ENCODE measurements at regions not wholly inside any gene's neighbourhood (a gene's known extent, or its start where the extent isn't known, plus 50 kb on each side); places are given as distances from the start of the nearest gene placed in this dataset.

- Histone ChIP-seq H3K27ac (ENCODE audit: low read depth, low read length, poor library complexity, severe bottlenecking) (no peak overlapping the region), H3K36me3 (ENCODE audit: insufficient read depth, low read length) (no peaks in the 10 kb centered on the region), H4K20me1 (ENCODE audit: insufficient read depth, low read length) (no peaks in the 10 kb centered on the region), H3K9me2 (ENCODE audit: insufficient read depth, low read length) (no peaks in the 10 kb centered on the region), H3K4me2 (ENCODE audit: low read length) (no peak overlapping the region), H2AFZ (ENCODE audit: low read length) (no peak overlapping the region), H3K4me1 (ENCODE audit: insufficient read depth, low read length, poor library complexity, severe bottlenecking) (no peaks in the 10 kb centered on the region), H3K9me3 (ENCODE audit: low read length) (no peaks in the 10 kb centered on the region), H3K4me3 (ENCODE audit: low read depth, low read length, poor library complexity, severe bottlenecking) (no peak overlapping the region), H3K79me2 (ENCODE audit: insufficient read depth, low read depth, low read length) (no peaks in the 10 kb centered on the region)
- no TSS peak for BruUV-seq (replicated peaks)
- ChIA-PET CTCF (ENCODE audit: unreplicated experiment) (no interaction called here), POLR2A (no interaction called here)
- TF ChIP-seq, protein P1, sequence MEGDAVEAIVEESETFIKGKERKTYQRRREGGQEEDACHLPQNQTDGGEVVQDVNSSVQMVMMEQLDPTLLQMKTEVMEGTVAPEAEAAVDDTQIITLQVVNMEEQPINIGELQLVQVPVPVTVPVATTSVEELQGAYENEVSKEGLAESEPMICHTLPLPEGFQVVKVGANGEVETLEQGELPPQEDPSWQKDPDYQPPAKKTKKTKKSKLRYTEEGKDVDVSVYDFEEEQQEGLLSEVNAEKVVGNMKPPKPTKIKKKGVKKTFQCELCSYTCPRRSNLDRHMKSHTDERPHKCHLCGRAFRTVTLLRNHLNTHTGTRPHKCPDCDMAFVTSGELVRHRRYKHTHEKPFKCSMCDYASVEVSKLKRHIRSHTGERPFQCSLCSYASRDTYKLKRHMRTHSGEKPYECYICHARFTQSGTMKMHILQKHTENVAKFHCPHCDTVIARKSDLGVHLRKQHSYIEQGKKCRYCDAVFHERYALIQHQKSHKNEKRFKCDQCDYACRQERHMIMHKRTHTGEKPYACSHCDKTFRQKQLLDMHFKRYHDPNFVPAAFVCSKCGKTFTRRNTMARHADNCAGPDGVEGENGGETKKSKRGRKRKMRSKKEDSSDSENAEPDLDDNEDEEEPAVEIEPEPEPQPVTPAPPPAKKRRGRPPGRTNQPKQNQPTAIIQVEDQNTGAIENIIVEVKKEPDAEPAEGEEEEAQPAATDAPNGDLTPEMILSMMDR (conservative IDR thresholded peaks at IDR 0.05; ENCODE audit: low read length): no peak
- TF ChIP-seq EZH2phosphoT487 (IDR thresholded peaks at IDR 0.05; ENCODE audit: borderline replicate concordance, low read depth, low read length): no peak
- intact Hi-C loops (cut with micrococcal nuclease; ENCODE audit: unreplicated experiment): no loop called here
- DNase-seq (ENCODE audit: low spot score): no peak
Measured at GRCh38 chr11:22006901-22007300, 186.0 kb upstream of the ANO5 start.

DNA sequence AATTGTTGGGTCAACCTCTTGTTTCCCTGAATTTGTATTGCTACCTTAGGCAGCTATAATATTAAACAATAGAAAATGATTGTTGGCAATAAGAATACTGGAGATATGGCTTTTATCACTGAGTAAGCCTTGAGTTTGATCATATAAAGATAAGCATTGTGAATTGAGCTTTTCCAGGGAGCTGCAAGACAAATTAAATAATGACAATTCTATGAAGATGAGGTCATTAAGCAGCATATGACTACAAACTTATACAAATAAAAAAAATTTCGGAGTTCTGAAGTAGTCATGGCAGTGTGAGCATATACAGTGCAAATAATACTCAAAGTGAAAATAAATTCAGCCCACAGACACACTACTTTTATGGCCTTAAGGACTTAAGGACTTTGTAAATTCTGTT, 161.1 kb upstream of the ANO5 start:
- H3K4me2 ChIP-seq (ENCODE audit: low read length): no peak overlapping the region
- H4K20me1 ChIP-seq (ENCODE audit: insufficient read depth, low read length): no peaks in the 10 kb centered on the region
- no TSS peak for BruUV-seq (replicated peaks)
- no peak overlapping the region for H3K27ac ChIP-seq (ENCODE audit: low read depth, low read length, poor library complexity, severe bottlenecking)
- H2AFZ ChIP-seq (ENCODE audit: low read length): no peak overlapping the region
- POLR2A ChIA-PET: interaction anchor here (0.6 kb wide), 1 partner anchor 165 kb away, joined by 3 read pairs; no protein-coding TSS in a partner anchor
- H3K9me3 ChIP-seq (ENCODE audit: low read length): no peaks in the 10 kb centered on the region
- intact Hi-C loops (cut with micrococcal nuclease; ENCODE audit: unreplicated experiment): no loop called here
- H3K9me2 ChIP-seq (ENCODE audit: insufficient read depth, low read length): no peaks in the 10 kb centered on the region
- no peak overlapping the region for H3K4me3 ChIP-seq (ENCODE audit: low read depth, low read length, poor library complexity, severe bottlenecking)
- TF ChIP-seq EZH2phosphoT487 (IDR thresholded peaks at IDR 0.05; ENCODE audit: borderline replicate concordance, low read depth, low read length): no peak
- TF ChIP-seq, protein P1 (conservative IDR thresholded peaks at IDR 0.05; ENCODE audit: low read length): no peak
- no peak for DNase-seq (ENCODE audit: low spot score)
- no peaks in the 10 kb centered on the region for H3K4me1 ChIP-seq (ENCODE audit: insufficient read depth, low read length, poor library complexity, severe bottlenecking)
- H3K79me2 ChIP-seq (ENCODE audit: insufficient read depth, low read depth, low read length): no peaks in the 10 kb centered on the region
- H3K36me3 ChIP-seq (ENCODE audit: insufficient read depth, low read length): no peaks in the 10 kb centered on the region
- CTCF ChIA-PET (ENCODE audit: unreplicated experiment): no interaction called here

DNA sequence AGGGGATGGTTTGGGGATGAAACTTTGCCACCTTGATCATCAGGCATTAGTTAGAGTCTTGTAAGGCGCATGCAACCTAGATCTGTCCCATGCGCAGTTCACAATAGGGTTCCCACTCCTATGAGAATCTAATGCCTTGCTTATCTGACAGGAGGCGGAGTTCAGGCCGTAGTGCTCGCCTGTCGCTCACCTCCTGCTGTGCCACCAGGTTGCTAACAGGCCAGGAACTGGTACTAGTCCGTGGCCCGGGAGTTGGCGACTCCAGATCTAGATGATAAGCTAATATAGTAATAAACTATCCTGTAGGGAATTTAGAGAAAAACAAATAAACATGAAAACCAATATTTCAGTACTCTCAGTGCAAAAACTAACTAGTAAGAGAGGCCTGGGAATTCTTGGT, 155.4 kb upstream of the ANO5 start:
- Histone ChIP-seq H3K9me3 (ENCODE audit: low read length) (no peaks in the 10 kb centered on the region), H3K4me1 (ENCODE audit: insufficient read depth, low read length, poor library complexity, severe bottlenecking) (no peaks in the 10 kb centered on the region), H3K4me2 (ENCODE audit: low read length) (no peak overlapping the region), H3K36me3 (ENCODE audit: insufficient read depth, low read length) (no peaks in the 10 kb centered on the region), H3K4me3 (ENCODE audit: low read depth, low read length, poor library complexity, severe bottlenecking) (no peak overlapping the region), H2AFZ (ENCODE audit: low read length) (no peak overlapping the region), H4K20me1 (ENCODE audit: insufficient read depth, low read length) (no peaks in the 10 kb centered on the region), H3K79me2 (ENCODE audit: insufficient read depth, low read depth, low read length) (no peaks in the 10 kb centered on the region), H3K27ac (ENCODE audit: low read depth, low read length, poor library complexity, severe bottlenecking) (no peak overlapping the region), H3K9me2 (ENCODE audit: insufficient read depth, low read length) (no peaks in the 10 kb centered on the region)
- ChIA-PET CTCF (ENCODE audit: unreplicated experiment) (no interaction called here), POLR2A (no interaction called here)
- DNase-seq (ENCODE audit: low spot score): no peak
- no peak for TF ChIP-seq EZH2phosphoT487 (IDR thresholded peaks at IDR 0.05; ENCODE audit: borderline replicate concordance, low read depth, low read length)
- TF ChIP-seq, protein P1 (conservative IDR thresholded peaks at IDR 0.05; ENCODE audit: low read length): no peak
- BruUV-seq (replicated peaks): no TSS peak
- intact Hi-C loops (cut with micrococcal nuclease; ENCODE audit: unreplicated experiment): no loop called here
